ENCODE measurements at regions not wholly inside any gene's neighbourhood (a gene's known extent, or its start where the extent isn't known, plus 50 kb on each side); places are given as distances from the start of the nearest gene placed in this dataset.

GRCh38 chr1:208499026-208499425, 254.8 kb upstream of the PLXNA2 start:
- no peaks in the 10 kb centered on the region for H3K9me3 ChIP-seq
- intact Hi-C loops (cut with DNase I): no loop called here
- H3K27me3 ChIP-seq: no peaks in the 10 kb centered on the region
- no peaks in the 10 kb centered on the region for H3K4me1 ChIP-seq (ENCODE audit: insufficient read depth)
- no peak overlapping the region for H3K27ac ChIP-seq
- no peak for DNase-seq
- no peaks in the 10 kb centered on the region for H3K36me3 ChIP-seq
- WGBS, 3 donors: 57 to 71% (median 59%) methylated on average over 3 of the region's 3 CpGs
- no peak for TF ChIP-seq EP300 (IDR thresholded peaks at IDR 0.05)
- no peak for TF ChIP-seq CTCF (IDR thresholded peaks at IDR 0.05)
- no peak for TF ChIP-seq POLR2A (IDR thresholded peaks at IDR 0.05)
- no peak overlapping the region for H3K4me3 ChIP-seq

- no peak for DNase-seq
- no peaks in the 10 kb centered on the region for H3K36me3 ChIP-seq
- H3K9me3 ChIP-seq: no peaks in the 10 kb centered on the region
- H3K4me1 ChIP-seq (ENCODE audit: insufficient read depth): no peaks in the 10 kb centered on the region
- TF ChIP-seq CTCF (IDR thresholded peaks at IDR 0.05) (no peak), EP300 (IDR thresholded peaks at IDR 0.05) (no peak), POLR2A (IDR thresholded peaks at IDR 0.05) (no peak)
- no peak overlapping the region for H3K27ac ChIP-seq
- H3K27me3 ChIP-seq: no peaks in the 10 kb centered on the region
- 76 to 87% (median 81%) methylated on average over 4 of the region's 4 CpGs for WGBS, 3 donors
- no peak overlapping the region for H3K4me3 ChIP-seq
- intact Hi-C loops (cut with DNase I): no loop called here
Observed at GRCh38 chr1:208499601-208500000, 255.4 kb upstream of the PLXNA2 start.

GRCh38 chr1:208500375-208500774, 256.2 kb upstream of the PLXNA2 start:
- Histone ChIP-seq H3K4me3 (no peak overlapping the region), H3K36me3 (no peaks in the 10 kb centered on the region), H3K27ac (no peak overlapping the region), H3K4me1 (ENCODE audit: insufficient read depth) (no peaks in the 10 kb centered on the region), H3K27me3 (no peaks in the 10 kb centered on the region), H3K9me3 (no peaks in the 10 kb centered on the region)
- DNase-seq: no peak
- no peak for TF ChIP-seq POLR2A (IDR thresholded peaks at IDR 0.05)
- no peak for TF ChIP-seq EP300 (IDR thresholded peaks at IDR 0.05)
- no peak for TF ChIP-seq CTCF (IDR thresholded peaks at IDR 0.05)
- intact Hi-C loops (cut with DNase I): no loop called here
- WGBS, 3 donors: 29 to 42% (median 35%) methylated on average over 2 of the region's 2 CpGs

- Histone ChIP-seq H3K27me3 (no peaks in the 10 kb centered on the region), H3K4me1 (ENCODE audit: insufficient read depth) (no peaks in the 10 kb centered on the region), H3K4me3 (no peak overlapping the region), H3K36me3 (no peaks in the 10 kb centered on the region), H3K27ac (no peak overlapping the region), H3K9me3 (no peaks in the 10 kb centered on the region)
- no peak for DNase-seq
- WGBS, 3 donors: 77 to 79% (median 77%) methylated on average over 2 of the region's 2 CpGs
- intact Hi-C loops (cut with DNase I): no loop called here
- TF ChIP-seq EP300 (IDR thresholded peaks at IDR 0.05): no peak
Observed at GRCh38 chr1:208501542-208501941, 257.4 kb upstream of the PLXNA2 start.

GRCh38 chr1:208503787-208504186, 259.6 kb upstream of the PLXNA2 start:
- intact Hi-C loops (cut with DNase I): no loop called here
- Histone ChIP-seq H3K4me1 (ENCODE audit: insufficient read depth) (no peaks in the 10 kb centered on the region), H3K36me3 (no peaks in the 10 kb centered on the region), H3K27me3 (no peaks in the 10 kb centered on the region), H3K4me3 (no peak overlapping the region), H3K27ac (no peak overlapping the region), H3K9me3 (no peaks in the 10 kb centered on the region)
- no peak for DNase-seq
- TF ChIP-seq EP300 (IDR thresholded peaks at IDR 0.05): no peak
- 77 to 80% (median 78%) methylated on average over 8 of the region's 8 CpGs for WGBS, 3 donors

- Histone ChIP-seq H3K9me3 (no peaks in the 10 kb centered on the region), H3K4me1 (ENCODE audit: insufficient read depth) (no peaks in the 10 kb centered on the region), H3K27me3 (no peaks in the 10 kb centered on the region), H3K27ac (no peak overlapping the region), H3K36me3 (no peaks in the 10 kb centered on the region), H3K4me3 (no peak overlapping the region)
- TF ChIP-seq EP300 (IDR thresholded peaks at IDR 0.05) (no peak), CTCF (IDR thresholded peaks at IDR 0.05) (no peak), POLR2A (IDR thresholded peaks at IDR 0.05) (no peak)
- WGBS, 3 donors: 88 to 91% (median 89%) methylated on average over 2 of the region's 2 CpGs
- intact Hi-C loops (cut with DNase I): no loop called here
- DNase-seq: no peak
Observed at GRCh38 chr1:208506812-208507211, 262.6 kb upstream of the PLXNA2 start.
